ENCODE measurements at regions not wholly inside any gene's neighbourhood (a gene's known extent, or its start where the extent isn't known, plus 50 kb on each side); places are given as distances from the start of the nearest gene placed in this dataset.
"Not testable (repeated sequence)": the region's sequence is repeated elsewhere in the genome, so short reads cannot be mapped to it uniquely, and the experiment has no call there.

GRCh38 chr18:52254367-52254766 is 85.6 kb upstream of the DCC start:
- TF ChIP-seq ZNF70 (CRISPR knock-in tag; IDR thresholded peaks at IDR 0.05) (no peak), PATZ1 (CRISPR knock-in tag; IDR thresholded peaks at IDR 0.05; ENCODE audit: borderline replicate concordance) (no peak), TSHZ2 (CRISPR knock-in tag; IDR thresholded peaks at IDR 0.05) (no peak), ZNF565 (CRISPR knock-in tag; conservative IDR thresholded peaks at IDR 0.05; ENCODE audit: low read depth) (no peak), CSRNP3 (CRISPR knock-in tag; IDR thresholded peaks at IDR 0.05) (no peak), ISL1 (CRISPR knock-in tag; IDR thresholded peaks at IDR 0.05) (no peak), RARB (CRISPR knock-in tag; IDR thresholded peaks at IDR 0.05) (no peak), OSR1 (CRISPR knock-in tag; IDR thresholded peaks at IDR 0.05) (no peak), ZFP3 (CRISPR knock-in tag; IDR thresholded peaks at IDR 0.05) (no peak), POU6F1 (CRISPR knock-in tag; IDR thresholded peaks at IDR 0.05; ENCODE audit: borderline replicate concordance, low read depth) (no peak), TOX (CRISPR knock-in tag; IDR thresholded peaks at IDR 0.05; ENCODE audit: borderline replicate concordance) (no peak), CREB5 (CRISPR knock-in tag; IDR thresholded peaks at IDR 0.05; ENCODE audit: low read depth) (no peak), PPARA (CRISPR knock-in tag; IDR thresholded peaks at IDR 0.05; ENCODE audit: borderline replicate concordance) (no peak), ARNTL (CRISPR knock-in tag; IDR thresholded peaks at IDR 0.05; ENCODE audit: borderline replicate concordance, low read depth) (no peak), CSDC2 (CRISPR knock-in tag; IDR thresholded peaks at IDR 0.05) (no peak), ZC3H10 (CRISPR knock-in tag; IDR thresholded peaks at IDR 0.05) (no peak), TCF4 (CRISPR knock-in tag; IDR thresholded peaks at IDR 0.05; ENCODE audit: borderline replicate concordance) (no peak), GLIS3 (CRISPR knock-in tag; IDR thresholded peaks at IDR 0.05) (no peak), BACH2 (CRISPR knock-in tag; IDR thresholded peaks at IDR 0.05; ENCODE audit: borderline replicate concordance) (no peak), ZFP30 (CRISPR knock-in tag; IDR thresholded peaks at IDR 0.05) (no peak)

GRCh38 chr18:52257417-52257816 is 82.6 kb upstream of the DCC start:
- ATAC-seq: not testable (repeated sequence)

More at GRCh38 chr18:52254367-52254766, 85.6 kb upstream of the DCC start:
- ATAC-seq: no peak

GRCh38 chr18:52275817-52276216 is 64.2 kb upstream of the DCC start:
- no peak for ATAC-seq
- no peak for TF ChIP-seq ESRRG (CRISPR knock-in tag; IDR thresholded peaks at IDR 0.05)
- TF ChIP-seq GLIS3 (CRISPR knock-in tag; IDR thresholded peaks at IDR 0.05): no peak
- no peak for TF ChIP-seq SNAI2 (CRISPR knock-in tag; IDR thresholded peaks at IDR 0.05)
- no peak for TF ChIP-seq TCF4 (CRISPR knock-in tag; IDR thresholded peaks at IDR 0.05; ENCODE audit: borderline replicate concordance)
- no peak for TF ChIP-seq CSDC2 (CRISPR knock-in tag; IDR thresholded peaks at IDR 0.05)
- no peak for TF ChIP-seq ZNF565 (CRISPR knock-in tag; conservative IDR thresholded peaks at IDR 0.05; ENCODE audit: low read depth)
- no peak for TF ChIP-seq TOX (CRISPR knock-in tag; IDR thresholded peaks at IDR 0.05; ENCODE audit: borderline replicate concordance)
- no peak for TF ChIP-seq ISL1 (CRISPR knock-in tag; IDR thresholded peaks at IDR 0.05)
- no peak for TF ChIP-seq CREB5 (CRISPR knock-in tag; IDR thresholded peaks at IDR 0.05; ENCODE audit: low read depth)
- TF ChIP-seq ZFP3 (CRISPR knock-in tag; IDR thresholded peaks at IDR 0.05): no peak

All from SK-N-SH treated with all-trans-retinoic acid at 6 μM for 48 hours (cell line).